ENCODE measurements at regions not wholly inside any gene's neighbourhood (a gene's known extent, or its start where the extent isn't known, plus 50 kb on each side); places are given as distances from the start of the nearest gene placed in this dataset.

GRCh38 chr7:13827716-13828115 is 161.8 kb downstream of the ETV1 start:
- H3K4me2 ChIP-seq = no peak overlapping the region
- Mint-ChIP-seq H3K4me1 (no peaks in the 10 kb centered on the region), H3K36me3 (ENCODE audit: low read depth) (no peaks in the 10 kb centered on the region), H3K9me3 (no peaks in the 10 kb centered on the region), H3K4me3 (no peak overlapping the region), H3K27me3 (ENCODE audit: insufficient read depth, low read depth, poor library complexity) (no peaks in the 10 kb centered on the region), H3K27ac (no peak overlapping the region)
- no peak for ATAC-seq
- DNase-seq (ENCODE audit: low spot score) = no peak
- H2AFZ ChIP-seq = no peak overlapping the region
- no peaks in the 10 kb centered on the region; the same call in 1 of the 2 replicates for H3K9me2 ChIP-seq (ENCODE audit: insufficient read depth)
- H3K79me2 ChIP-seq (replicated peaks; ENCODE audit: insufficient read depth) = no peaks in the 10 kb centered on the region
- H3K36me3 ChIP-seq (ENCODE audit: insufficient read depth) = no peaks in the 10 kb centered on the region
- no peaks in the 10 kb centered on the region for H4K20me1 ChIP-seq (replicated peaks; ENCODE audit: insufficient read depth)
- TF ChIP-seq, protein P1, sequence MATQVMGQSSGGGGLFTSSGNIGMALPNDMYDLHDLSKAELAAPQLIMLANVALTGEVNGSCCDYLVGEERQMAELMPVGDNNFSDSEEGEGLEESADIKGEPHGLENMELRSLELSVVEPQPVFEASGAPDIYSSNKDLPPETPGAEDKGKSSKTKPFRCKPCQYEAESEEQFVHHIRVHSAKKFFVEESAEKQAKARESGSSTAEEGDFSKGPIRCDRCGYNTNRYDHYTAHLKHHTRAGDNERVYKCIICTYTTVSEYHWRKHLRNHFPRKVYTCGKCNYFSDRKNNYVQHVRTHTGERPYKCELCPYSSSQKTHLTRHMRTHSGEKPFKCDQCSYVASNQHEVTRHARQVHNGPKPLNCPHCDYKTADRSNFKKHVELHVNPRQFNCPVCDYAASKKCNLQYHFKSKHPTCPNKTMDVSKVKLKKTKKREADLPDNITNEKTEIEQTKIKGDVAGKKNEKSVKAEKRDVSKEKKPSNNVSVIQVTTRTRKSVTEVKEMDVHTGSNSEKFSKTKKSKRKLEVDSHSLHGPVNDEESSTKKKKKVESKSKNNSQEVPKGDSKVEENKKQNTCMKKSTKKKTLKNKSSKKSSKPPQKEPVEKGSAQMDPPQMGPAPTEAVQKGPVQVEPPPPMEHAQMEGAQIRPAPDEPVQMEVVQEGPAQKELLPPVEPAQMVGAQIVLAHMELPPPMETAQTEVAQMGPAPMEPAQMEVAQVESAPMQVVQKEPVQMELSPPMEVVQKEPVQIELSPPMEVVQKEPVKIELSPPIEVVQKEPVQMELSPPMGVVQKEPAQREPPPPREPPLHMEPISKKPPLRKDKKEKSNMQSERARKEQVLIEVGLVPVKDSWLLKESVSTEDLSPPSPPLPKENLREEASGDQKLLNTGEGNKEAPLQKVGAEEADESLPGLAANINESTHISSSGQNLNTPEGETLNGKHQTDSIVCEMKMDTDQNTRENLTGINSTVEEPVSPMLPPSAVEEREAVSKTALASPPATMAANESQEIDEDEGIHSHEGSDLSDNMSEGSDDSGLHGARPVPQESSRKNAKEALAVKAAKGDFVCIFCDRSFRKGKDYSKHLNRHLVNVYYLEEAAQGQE (IDR thresholded peaks at IDR 0.05; ENCODE audit: unreplicated experiment) = no peak
- no peak for TF ChIP-seq JUNB (IDR thresholded peaks at IDR 0.05; ENCODE audit: unreplicated experiment)
- no peak for TF ChIP-seq ZNF331 (CRISPR knock-in tag; IDR thresholded peaks at IDR 0.05; ENCODE audit: low read depth)
- no peak for TF ChIP-seq EZH2 (IDR thresholded peaks at IDR 0.05; ENCODE audit: low read depth, unreplicated experiment)
- no peak for TF ChIP-seq NANOG (IDR thresholded peaks at IDR 0.05; ENCODE audit: borderline replicate concordance)
- no peak for TF ChIP-seq STAT1 (IDR thresholded peaks at IDR 0.05; ENCODE audit: unreplicated experiment)
- no peak for TF ChIP-seq CTCF (conservative IDR thresholded peaks at IDR 0.05; ENCODE audit: low read depth in 2 of 2)
- TF ChIP-seq POLR2AphosphoS5 (IDR thresholded peaks at IDR 0.05; ENCODE audit: low read depth) = no peak
- TF ChIP-seq ZNF462 (CRISPR knock-in tag; IDR thresholded peaks at IDR 0.05) = no peak
- TF ChIP-seq CREB1 (CRISPR knock-in tag; IDR thresholded peaks at IDR 0.05; ENCODE audit: low read depth) = no peak
- no peak for TF ChIP-seq ETS1 (IDR thresholded peaks at IDR 0.05)
- TF ChIP-seq ZNF114 (CRISPR knock-in tag; IDR thresholded peaks at IDR 0.05) = no peak
- no peak for TF ChIP-seq EZH2phosphoT487 (IDR thresholded peaks at IDR 0.05; ENCODE audit: unreplicated experiment)
- no peak overlapping the region for H3K27ac ChIP-seq (ENCODE audit: low read depth)
- peaks cover 3% of the 10 kb centered on the region; the same call in 1 of the 2 replicates for H3K4me1 ChIP-seq (ENCODE audit: insufficient read depth)
- no peaks in the 10 kb centered on the region for H3F3A ChIP-seq (replicated peaks; ENCODE audit: low read depth)
- H3K4me3 ChIP-seq = no peak overlapping the region
- H3K27me3 ChIP-seq (ENCODE audit: insufficient read depth) = no peaks in the 10 kb centered on the region

Measured in GM23338 (cell line).